WTC11 (cell line): ENCODE measurements at regions not wholly inside any gene's neighbourhood (a gene's known extent, or its start where the extent isn't known, plus 50 kb on each side); places are given as distances from the start of the nearest gene placed in this dataset.

Experiments
- ATF3 ChIP-seq: sonication (generic); formaldehyde crosslinking; conservative IDR thresholded peaks from 2 replicates; pipeline ENCODE4 v1.8.1; 2022; ENCODE audit warnings: mild to moderate bottlenecking, missing genetic modification reagents
- CREM ChIP-seq: sonication (generic); formaldehyde crosslinking; IDR thresholded peaks from 2 replicates; pipeline ENCODE4 v1.8.1; 2022; ENCODE audit warnings: mild to moderate bottlenecking, missing genetic modification reagents, moderate library complexity
- MAX ChIP-seq: sonication (generic); formaldehyde crosslinking; IDR thresholded peaks from 2 replicates; pipeline ENCODE4 v1.8.0; 2022; ENCODE audit warnings: mild to moderate bottlenecking, missing genetic modification reagents
- NR2C2 ChIP-seq: sonication (generic); formaldehyde crosslinking; IDR thresholded peaks from 2 replicates; pipeline ENCODE4 v1.8.0; 2022; ENCODE audit warnings: mild to moderate bottlenecking, missing genetic modification reagents
- TEAD4 ChIP-seq: sonication (generic); formaldehyde crosslinking; IDR thresholded peaks from 2 replicates; pipeline ENCODE4 v1.8.0; 2022; ENCODE audit warnings: mild to moderate bottlenecking, missing genetic modification reagents
- USF2 ChIP-seq: sonication (generic); formaldehyde crosslinking; IDR thresholded peaks from 2 replicates; pipeline ENCODE4 v1.8.1; 2023; ENCODE audit warnings: mild to moderate bottlenecking, missing genetic modification reagents, moderate library complexity
- ZNF263 ChIP-seq: sonication (generic); formaldehyde crosslinking; IDR thresholded peaks from 2 replicates; pipeline ENCODE4 v1.8.1; 2022; ENCODE audit warnings: low read depth, mild to moderate bottlenecking, moderate library complexity, missing genetic modification reagents

GRCh38 chrX:117508021-117508420 lies 608.6 kb downstream of the KLHL13 start:
- TF ChIP-seq CREM (CRISPR knock-in tag) (no peak), USF2 (CRISPR knock-in tag) (no peak), NR2C2 (no peak), ATF3 (no peak), TEAD4 (CRISPR knock-in tag) (no peak), MAX (CRISPR knock-in tag) (no peak), ZNF263 (no peak)
